ENCODE measurements at regions not wholly inside any gene's neighbourhood (a gene's known extent, or its start where the extent isn't known, plus 50 kb on each side); places are given as distances from the start of the nearest gene placed in this dataset.

DNA sequence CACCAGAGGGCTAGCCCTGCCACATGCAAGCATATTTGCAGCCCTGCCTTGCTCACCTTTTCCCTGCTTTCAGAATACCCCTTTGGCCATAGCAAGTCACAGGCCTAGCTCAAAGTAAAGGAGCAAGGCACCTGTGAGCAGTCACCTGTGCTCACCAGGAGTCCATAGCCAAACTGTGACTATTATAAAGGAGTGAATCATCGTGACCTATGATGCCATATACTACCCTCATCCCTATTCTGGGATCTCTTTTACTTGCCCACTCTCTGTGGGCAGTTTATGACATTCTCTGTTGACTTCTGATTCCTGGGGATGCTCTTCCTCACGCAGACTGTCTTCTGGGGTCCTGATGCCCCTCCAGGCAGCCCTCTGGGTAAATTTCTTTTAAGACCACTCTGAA is 200.5 kb upstream of the NLRP1 start:
- intact Hi-C loops (cut with micrococcal nuclease): no loop called here
- Histone ChIP-seq H2BK15ac (ENCODE audit: low read depth, low read length) (peak overlapping the region; percentile 38), H3K9me1 (ENCODE audit: insufficient read depth, low read length) (peaks cover 3% of the 10 kb centered on the region; the same call in 1 of the 2 replicates), H3K9ac (ENCODE audit: low read depth, low read length) (no peak overlapping the region), H3K23ac (ENCODE audit: low read depth, low read length) (no peak overlapping the region), H4K20me1 (ENCODE audit: insufficient read depth, low read length) (no peaks in the 10 kb centered on the region), H3K4ac (ENCODE audit: low read depth, low read length) (peak overlapping the region; percentile 74), H2AK5ac (ENCODE audit: low read depth, low read length) (peak overlapping the region; percentile 65), H3K4me1 (ENCODE audit: control insufficient read depth, insufficient read depth, low read length) (peaks cover 7% of the 10 kb centered on the region; the same call in 1 of the 2 replicates), H3K14ac (replicated peaks; ENCODE audit: low read depth, low read length) (0 out of 2 replicates have a peak overlapping the region, but pooled peaks have one; percentile 20), H3K27ac (ENCODE audit: insufficient read depth, low read length) (no peak overlapping the region; the same call in 1 of the 2 replicates), H3K4me3 (ENCODE audit: insufficient read depth, low read depth, low read length) (no peak overlapping the region), H2BK5ac (ENCODE audit: low read depth, low read length, poor library complexity, severe bottlenecking) (peak overlapping the region; percentile 43), H2BK20ac (ENCODE audit: low read depth, low read length) (peak overlapping the region; percentile 82), H4K5ac (ENCODE audit: low read depth, low read length) (no peak overlapping the region), H2BK120ac (ENCODE audit: low read depth, low read length) (peak overlapping the region; percentile 74), H3K18ac (ENCODE audit: low read depth, low read length) (no peak overlapping the region), H2AK9ac (replicated peaks; ENCODE audit: low read depth, low read length, poor library complexity) (no peak overlapping the region), H3K27me3 (ENCODE audit: control insufficient read depth, insufficient read depth, low read length) (no peaks in the 10 kb centered on the region), H3K4me2 (ENCODE audit: low read depth, low read length) (no peak overlapping the region), H3K56ac (ENCODE audit: extremely low read depth, insufficient read depth, low read length) (0 out of 2 replicates have a peak overlapping the region, but pooled peaks have one; percentile 36), H3K9me3 (ENCODE audit: control insufficient read depth, insufficient read depth, low read length) (peaks cover 4% of the 10 kb centered on the region; the same call in 1 of the 2 replicates), H3K79me1 (ENCODE audit: low read depth in 1 of 2, low read length in 2 of 2) (no peaks in the 10 kb centered on the region), H2AFZ (replicated peaks; ENCODE audit: low read length, poor library complexity) (peak overlapping the region; percentile 59), H4K91ac (ENCODE audit: insufficient read depth, low read depth, low read length) (peak overlapping the region; percentile 52), H3K36me3 (ENCODE audit: control insufficient read depth, insufficient read depth, low read length) (no peaks in the 10 kb centered on the region), H4K8ac (ENCODE audit: low read depth in 2 of 2, low read length in 2 of 2) (peak overlapping the region; percentile 13 to 53; a peak in 2 of 4 replicates)
- CTCF ChIA-PET: interaction anchor here (1.2 kb wide), 1 partner anchor 9 kb away, joined by 3 read pairs; no protein-coding TSS in a partner anchor
- ATAC-seq (ENCODE audit: low read depth) (no peak), DNase-seq (no peak)
- no peak for TF ChIP-seq MXI1 (IDR thresholded peaks at IDR 0.05; ENCODE audit: borderline replicate concordance, low read depth, low read length)
- TF ChIP-seq MAFK (IDR thresholded peaks at IDR 0.05; ENCODE audit: low read depth, low read length): no peak
- TF ChIP-seq CHD1 (IDR thresholded peaks at IDR 0.05; ENCODE audit: low read depth, low read length): no peak
- TF ChIP-seq BHLHE40 (IDR thresholded peaks at IDR 0.05; ENCODE audit: low read depth, low read length): no peak
- TF ChIP-seq MAZ (IDR thresholded peaks at IDR 0.05; ENCODE audit: borderline replicate concordance, low read depth, low read length): no peak
- TF ChIP-seq POLR2A (IDR thresholded peaks at IDR 0.05; ENCODE audit: low read depth, low read length): no peak
- no CpG with 5 or more reads among the region's 2 CpGs for WGBS, 2 experiments (ENCODE audit: extremely low coverage in 2 of 2, insufficient read length in 1 of 2)
- in situ Hi-C loops (cut with MboI; ENCODE audit: low sequenced_read_pairs): no loop called here
- POLR2A ChIA-PET (ENCODE audit: unreplicated experiment): no interaction called here
- dilution Hi-C loops (cut with HindIII; ENCODE audit: low sequenced_read_pairs, unreplicated experiment): no loop called here
- BruUV-seq (replicated peaks): no TSS peak
